CD4-positive, alpha-beta T cell (primary cell): ENCODE measurements at regions not wholly inside any gene's neighbourhood (a gene's known extent, or its start where the extent isn't known, plus 50 kb on each side); places are given as distances from the start of the nearest gene placed in this dataset.

Source experiments
- ATAC-seq: fragments of 200-7000 bp; cut with Tn5 transposase; one replicate; pipeline ENCODE4 v1.10.0; 2022; ENCODE audit warnings: mild to moderate bottlenecking; ENCODE audit not compliant: poor library complexity
- CTCF ChIA-PET: fragments of 350-600 bp; sonication (Branson Sonifier 250); formaldehyde crosslinking; loops from one replicate; lab custom pipeline; 2021; ENCODE audit warnings: antibody characterized with exemption, inconsistent platforms; lab: Charles Lee
- POLR2A ChIA-PET: fragments of 350-600 bp; sonication (Branson Sonifier 250); formaldehyde crosslinking; loops from one replicate; lab custom pipeline; 2021; ENCODE audit warnings: antibody characterized with exemption, inconsistent platforms; lab: Charles Lee
- DNase-seq, 14 experiments: peaks; one replicate each; pipeline ENCODE4 v3.0.0-alpha.2; 2013 to 2020; ENCODE audit warnings: mixed read lengths in 2 of 14
- H3K27ac ChIP-seq, 2 donors: one replicate each; pipeline versions ENCODE4 v1.5.1 to v1.7.0; 2013; ENCODE audit warnings: low read length in 2 of 2, low read depth in 1 of 2, mild to moderate bottlenecking in 1 of 2
- H3K27me3 ChIP-seq, 2 experiments: 1 replicate in 1 of 2; 2 replicates in 1 of 2; pipeline versions ENCODE4 v1.6.1 to v1.7.0; 2013; ENCODE audit warnings: low read length in 2 of 2, control low read depth in 1 of 2, mild to moderate bottlenecking in 1 of 2, moderate library complexity in 1 of 2; ENCODE audit not compliant: insufficient read depth in 2 of 2, control insufficient read depth in 1 of 2
- H3K36me3 ChIP-seq: one replicate; pipeline ENCODE4 v1.6.1; 2013; ENCODE audit warnings: low read length, control low read depth; ENCODE audit not compliant: insufficient read depth
- H3K4me1 ChIP-seq: one replicate; pipeline ENCODE4 v1.6.1; 2013; ENCODE audit warnings: low read length, control low read depth; ENCODE audit not compliant: insufficient read depth
- H3K4me3 ChIP-seq: one replicate; pipeline ENCODE4 v1.5.1; 2013; ENCODE audit warnings: mild to moderate bottlenecking, low read length, moderate library complexity
- H3K9me3 ChIP-seq, 2 experiments: 1 replicate in 1 of 2; 2 replicates in 1 of 2; pipeline versions ENCODE4 v1.6.1 to v1.7.0; 2013; ENCODE audit warnings: low read length in 2 of 2, mild to moderate bottlenecking in 2 of 2, control low read depth in 1 of 2, moderate library complexity in 1 of 2; ENCODE audit not compliant: control insufficient read depth in 1 of 2, insufficient read depth in 1 of 2
- H3K27ac Mint-ChIP-seq: one replicate; pipeline ENCODE4 v1.8.0; 2020; ENCODE audit warnings: mixed read lengths
- H3K27me3 Mint-ChIP-seq: one replicate; pipeline ENCODE4 v1.8.0; 2021; ENCODE audit warnings: mixed read lengths
- H3K36me3 Mint-ChIP-seq: one replicate; pipeline ENCODE4 v1.8.0; 2021; ENCODE audit warnings: low read depth, mixed read lengths
- H3K4me1 Mint-ChIP-seq: one replicate; pipeline ENCODE4 v1.8.0; 2021; ENCODE audit warnings: low read depth, mixed read lengths
- H3K4me3 Mint-ChIP-seq: one replicate; pipeline ENCODE4 v1.8.0; 2020; ENCODE audit warnings: mild to moderate bottlenecking, mixed read lengths
- H3K9me3 Mint-ChIP-seq: one replicate; pipeline ENCODE4 v1.8.0; 2020; ENCODE audit warnings: mixed read lengths
- intact Hi-C, 2 experiments: fragments of 100-400 bp; cut with DNase I in 1 of 2; cut with micrococcal nuclease in 1 of 2; formaldehyde crosslinking; loops; one replicate each; pipeline versions ENCODE4 v1.15.1 to v1.9.0; 2023 to 2025; cut with DNase I, micrococcal nuclease
- TF ChIP-seq, protein P1 (sequence below): fragments of 200-600 bp; IDR thresholded peaks from one replicate; pipeline ENCODE4 v1.8.0; 2022; ENCODE audit warnings: antibody characterized with exemption, mild to moderate bottlenecking

DNA sequence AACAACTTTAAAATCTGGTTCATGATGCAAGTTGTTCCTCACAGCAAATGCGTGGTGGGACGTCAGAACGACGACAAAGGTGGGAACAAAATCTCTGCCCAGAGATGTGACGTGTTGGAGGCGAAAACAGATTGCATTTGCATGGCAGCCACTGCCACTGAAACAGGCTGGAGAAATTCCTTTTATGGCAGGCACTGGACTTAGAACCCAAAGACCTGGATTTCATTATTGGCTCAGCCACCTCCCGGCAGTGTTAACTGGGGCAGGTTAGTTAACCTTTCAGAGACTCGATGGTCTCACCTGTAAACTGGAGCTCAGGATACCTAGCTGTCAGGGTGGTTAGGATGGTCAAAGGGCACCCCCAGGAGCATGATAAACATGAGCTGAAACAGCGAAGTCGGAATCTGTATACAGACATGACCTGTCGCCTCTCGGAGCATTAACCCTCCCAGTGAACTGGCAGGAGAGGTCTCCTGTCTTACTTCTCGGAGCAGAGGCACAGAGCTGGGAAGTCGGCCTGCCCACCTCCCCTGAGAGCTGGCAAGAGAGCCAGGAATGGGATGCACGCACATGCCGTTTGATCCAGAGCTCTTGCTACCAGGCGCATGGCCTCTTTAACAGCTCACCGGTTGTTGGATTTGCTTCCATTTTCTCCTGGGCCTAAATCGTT is 59.2 kb upstream of the TARBP1 start:
- DNase-seq (no peak), ATAC-seq (no peak)
- H3K4me3 Mint-ChIP-seq = no peak overlapping the region
- H3K4me3 ChIP-seq = no peak overlapping the region
- POLR2A ChIA-PET = interaction anchor here (0.9 kb wide), 1 partner anchor 73 kb away, joined by 5 read pairs; the partner anchor contains the start of gene IRF2BP2
- no peaks in the 10 kb centered on the region for H3K9me3 ChIP-seq
- TF ChIP-seq, protein P1, sequence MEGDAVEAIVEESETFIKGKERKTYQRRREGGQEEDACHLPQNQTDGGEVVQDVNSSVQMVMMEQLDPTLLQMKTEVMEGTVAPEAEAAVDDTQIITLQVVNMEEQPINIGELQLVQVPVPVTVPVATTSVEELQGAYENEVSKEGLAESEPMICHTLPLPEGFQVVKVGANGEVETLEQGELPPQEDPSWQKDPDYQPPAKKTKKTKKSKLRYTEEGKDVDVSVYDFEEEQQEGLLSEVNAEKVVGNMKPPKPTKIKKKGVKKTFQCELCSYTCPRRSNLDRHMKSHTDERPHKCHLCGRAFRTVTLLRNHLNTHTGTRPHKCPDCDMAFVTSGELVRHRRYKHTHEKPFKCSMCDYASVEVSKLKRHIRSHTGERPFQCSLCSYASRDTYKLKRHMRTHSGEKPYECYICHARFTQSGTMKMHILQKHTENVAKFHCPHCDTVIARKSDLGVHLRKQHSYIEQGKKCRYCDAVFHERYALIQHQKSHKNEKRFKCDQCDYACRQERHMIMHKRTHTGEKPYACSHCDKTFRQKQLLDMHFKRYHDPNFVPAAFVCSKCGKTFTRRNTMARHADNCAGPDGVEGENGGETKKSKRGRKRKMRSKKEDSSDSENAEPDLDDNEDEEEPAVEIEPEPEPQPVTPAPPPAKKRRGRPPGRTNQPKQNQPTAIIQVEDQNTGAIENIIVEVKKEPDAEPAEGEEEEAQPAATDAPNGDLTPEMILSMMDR = no peak
- no peaks in the 10 kb centered on the region for H3K36me3 Mint-ChIP-seq
- no peak overlapping the region for H3K27ac ChIP-seq
- H3K4me1 ChIP-seq = no peaks in the 10 kb centered on the region
- CTCF ChIA-PET = no interaction called here
- H3K36me3 ChIP-seq = no peaks in the 10 kb centered on the region
- no peaks in the 10 kb centered on the region for H3K27me3 ChIP-seq
- H3K27me3 Mint-ChIP-seq = no peaks in the 10 kb centered on the region
- H3K9me3 Mint-ChIP-seq = no peaks in the 10 kb centered on the region
- H3K4me1 Mint-ChIP-seq = no peaks in the 10 kb centered on the region
- H3K27ac Mint-ChIP-seq = no peak overlapping the region
- intact Hi-C loops = no loop called here

DNA sequence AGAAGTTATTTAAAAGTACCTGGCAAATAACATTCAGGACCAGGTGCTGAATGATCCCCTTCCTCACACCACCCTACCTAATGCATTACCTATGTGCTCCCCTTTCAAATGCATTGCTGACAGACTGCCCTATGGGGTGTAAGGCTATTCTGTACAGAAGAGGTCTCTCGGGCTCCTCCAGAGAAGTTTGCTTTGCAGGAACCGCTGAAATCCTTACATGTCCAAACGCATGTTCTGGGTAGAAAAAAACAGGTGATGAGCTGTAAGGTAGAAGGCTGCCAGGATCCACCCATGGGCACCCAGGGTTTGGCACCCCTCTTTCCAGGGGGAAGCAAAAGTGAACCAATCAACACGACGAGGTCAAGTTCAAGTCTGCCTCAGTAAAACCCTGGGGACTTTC is 58.3 kb upstream of the TARBP1 start:
- Mint-ChIP-seq H3K27ac (no peak overlapping the region), H3K4me3 (no peak overlapping the region), H3K4me1 (no peaks in the 10 kb centered on the region), H3K27me3 (no peaks in the 10 kb centered on the region), H3K9me3 (no peaks in the 10 kb centered on the region), H3K36me3 (no peaks in the 10 kb centered on the region)
- H3K36me3 ChIP-seq = no peaks in the 10 kb centered on the region
- TF ChIP-seq, protein P1 = no peak
- ChIA-PET POLR2A (no interaction called here), CTCF (no interaction called here)
- no peaks in the 10 kb centered on the region for H3K27me3 ChIP-seq
- H3K27ac ChIP-seq = no peak overlapping the region
- no peaks in the 10 kb centered on the region for H3K4me1 ChIP-seq
- intact Hi-C loops = no loop called here
- ATAC-seq (no peak), DNase-seq (no peak)
- H3K9me3 ChIP-seq = no peaks in the 10 kb centered on the region
- no peak overlapping the region for H3K4me3 ChIP-seq

DNA sequence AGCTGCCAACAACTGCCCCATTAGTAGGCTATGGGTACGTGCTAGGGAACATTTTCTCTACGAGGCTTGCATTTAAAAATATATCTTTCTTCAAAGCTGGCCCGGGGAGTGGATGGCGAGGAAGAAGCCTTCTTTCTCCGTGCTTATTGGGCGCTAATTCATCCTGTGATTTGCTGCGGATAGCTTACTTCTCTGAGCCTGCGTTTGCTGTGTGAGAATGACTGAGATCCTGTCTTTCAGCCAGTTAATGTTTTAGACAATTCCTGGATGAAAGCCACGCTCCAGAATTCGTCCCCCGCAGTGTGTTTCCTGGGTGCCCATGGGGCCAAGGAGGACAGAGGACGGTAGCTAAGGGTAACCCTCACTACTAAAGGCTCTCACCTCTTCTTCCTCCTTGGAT is 57.8 kb upstream of the TARBP1 start:
- Histone ChIP-seq H3K4me3 (no peak overlapping the region), H3K36me3 (no peaks in the 10 kb centered on the region), H3K4me1 (no peaks in the 10 kb centered on the region), H3K27me3 (no peaks in the 10 kb centered on the region), H3K27ac (no peak overlapping the region), H3K9me3 (no peaks in the 10 kb centered on the region)
- Mint-ChIP-seq H3K27ac (no peak overlapping the region), H3K36me3 (no peaks in the 10 kb centered on the region), H3K27me3 (no peaks in the 10 kb centered on the region), H3K4me3 (no peak overlapping the region), H3K9me3 (no peaks in the 10 kb centered on the region), H3K4me1 (no peaks in the 10 kb centered on the region)
- TF ChIP-seq, protein P1 = no peak
- ChIA-PET CTCF (no interaction called here), POLR2A (no interaction called here)
- DNase-seq (no peak), ATAC-seq (no peak)
- intact Hi-C loops = no loop called here
